ENCODE measurements at regions not wholly inside any gene's neighbourhood (a gene's known extent, or its start where the extent isn't known, plus 50 kb on each side); places are given as distances from the start of the nearest gene placed in this dataset.
A peak's percentile ranks its signal among the peaks of the same experiment; 100 is the strongest.

- no peak for DNase-seq (ENCODE audit: low spot score)
- H4K20me1 ChIP-seq (ENCODE audit: insufficient read depth, poor library complexity, severe bottlenecking), result no peaks in the 10 kb centered on the region
These were observed 212.6 kb downstream of the BARHL2 start for GRCh38 chr1:90504509-90504908.

DNA sequence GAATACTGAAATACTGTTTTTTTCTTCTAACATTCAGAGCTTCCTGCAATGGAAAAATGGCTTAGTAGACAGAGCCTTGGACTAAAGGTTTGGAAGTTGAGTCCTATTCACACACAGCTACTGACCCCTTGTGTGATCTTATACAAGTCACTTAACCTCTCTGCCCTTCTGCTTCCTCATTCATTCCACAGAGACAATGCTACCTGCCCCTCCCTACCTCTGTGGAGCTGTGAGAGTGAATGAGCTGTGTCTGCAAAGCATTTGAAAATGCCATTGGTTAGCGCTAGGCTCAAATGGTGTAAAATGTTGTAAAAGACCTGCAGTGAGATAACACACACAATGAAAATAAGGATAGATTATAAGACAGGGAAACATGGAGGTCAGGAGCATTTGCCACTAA, 214.4 kb downstream of the BARHL2 start:
- WGBS (ENCODE audit: low lambda C conversion rate, missing lambda C conversion rate), result 27% methylated on average over 1 of the region's 1 CpG
- no peaks in the 10 kb centered on the region for H4K20me1 ChIP-seq (ENCODE audit: insufficient read depth, poor library complexity, severe bottlenecking)
- peak; percentile 17 for DNase-seq (ENCODE audit: low spot score)
- H3K9me2 ChIP-seq (replicated peaks; ENCODE audit: insufficient read depth), result no peaks in the 10 kb centered on the region
- no peak overlapping the region for H2AFZ ChIP-seq
- H3K4me1 ChIP-seq (ENCODE audit: insufficient read depth), result no peaks in the 10 kb centered on the region
- no peaks in the 10 kb centered on the region for H3K27me3 ChIP-seq
- no peak overlapping the region for H3K27ac ChIP-seq
- no peaks in the 10 kb centered on the region for H3K36me3 ChIP-seq (replicated peaks; ENCODE audit: insufficient read depth, low read depth)
- no peaks in the 10 kb centered on the region for H3K9me3 ChIP-seq (ENCODE audit: low read depth)
- no peak overlapping the region for H3K4me3 ChIP-seq
- no peaks in the 10 kb centered on the region for H3K79me2 ChIP-seq
- H3K4me2 ChIP-seq, result no peak overlapping the region
- TF ChIP-seq EZH2phosphoT487 (IDR thresholded peaks at IDR 0.05; ENCODE audit: low read depth, severe bottlenecking, unreplicated experiment) (no peak), EZH2 (IDR thresholded peaks at IDR 0.05; ENCODE audit: borderline replicate concordance) (no peak), CTCF (IDR thresholded peaks at IDR 0.05; ENCODE audit: poor library complexity) (no peak)

More at GRCh38 chr1:90504509-90504908, 212.6 kb downstream of the BARHL2 start:
- no peak overlapping the region for H2AFZ ChIP-seq
- H3K27ac ChIP-seq, result no peak overlapping the region
- no peaks in the 10 kb centered on the region for H3K27me3 ChIP-seq
- no peak overlapping the region for H3K4me3 ChIP-seq
- no peaks in the 10 kb centered on the region for H3K9me3 ChIP-seq (ENCODE audit: low read depth)
- no peak overlapping the region for H3K4me2 ChIP-seq
- 42% methylated on average over 1 of the region's 1 CpG for WGBS (ENCODE audit: low lambda C conversion rate, missing lambda C conversion rate)
- H3K36me3 ChIP-seq (replicated peaks; ENCODE audit: insufficient read depth, low read depth), result no peaks in the 10 kb centered on the region
- TF ChIP-seq EZH2phosphoT487 (IDR thresholded peaks at IDR 0.05; ENCODE audit: low read depth, severe bottlenecking, unreplicated experiment), result no peak
- TF ChIP-seq CTCF (IDR thresholded peaks at IDR 0.05; ENCODE audit: poor library complexity), result no peak
- TF ChIP-seq EZH2 (IDR thresholded peaks at IDR 0.05; ENCODE audit: borderline replicate concordance), result no peak
- H3K4me1 ChIP-seq (ENCODE audit: insufficient read depth), result peaks cover 7% of the 10 kb centered on the region
- H3K79me2 ChIP-seq, result no peaks in the 10 kb centered on the region
- H3K9me2 ChIP-seq (replicated peaks; ENCODE audit: insufficient read depth), result no peaks in the 10 kb centered on the region

GRCh38 chr1:90502194-90502593, 214.9 kb downstream of the BARHL2 start:
- H3K4me1 ChIP-seq (ENCODE audit: insufficient read depth), result no peaks in the 10 kb centered on the region
- no peak for TF ChIP-seq EZH2 (IDR thresholded peaks at IDR 0.05; ENCODE audit: borderline replicate concordance)
- TF ChIP-seq CTCF (IDR thresholded peaks at IDR 0.05; ENCODE audit: poor library complexity), result no peak
- TF ChIP-seq EZH2phosphoT487 (IDR thresholded peaks at IDR 0.05; ENCODE audit: low read depth, severe bottlenecking, unreplicated experiment), result no peak
- WGBS (ENCODE audit: low lambda C conversion rate, missing lambda C conversion rate), result 55% methylated on average over 7 of the region's 7 CpGs

GRCh38 chr1:90501281-90501680, 215.8 kb downstream of the BARHL2 start:
- H3K9me2 ChIP-seq (replicated peaks; ENCODE audit: insufficient read depth), result no peaks in the 10 kb centered on the region
- WGBS (ENCODE audit: low lambda C conversion rate, missing lambda C conversion rate), result 44% methylated on average over 3 of the region's 3 CpGs
- no peaks in the 10 kb centered on the region for H3K4me1 ChIP-seq (ENCODE audit: insufficient read depth)
- no peak overlapping the region for H3K27ac ChIP-seq
- H3K4me3 ChIP-seq, result no peak overlapping the region
- H3K79me2 ChIP-seq, result no peaks in the 10 kb centered on the region
- no peaks in the 10 kb centered on the region for H3K27me3 ChIP-seq
- TF ChIP-seq EZH2 (IDR thresholded peaks at IDR 0.05; ENCODE audit: borderline replicate concordance) (no peak), EZH2phosphoT487 (IDR thresholded peaks at IDR 0.05; ENCODE audit: low read depth, severe bottlenecking, unreplicated experiment) (no peak), CTCF (IDR thresholded peaks at IDR 0.05; ENCODE audit: poor library complexity) (no peak)
- no peak overlapping the region for H3K4me2 ChIP-seq
- H3K9me3 ChIP-seq (ENCODE audit: low read depth), result no peaks in the 10 kb centered on the region
- DNase-seq (ENCODE audit: low spot score), result no peak
- H3K36me3 ChIP-seq (replicated peaks; ENCODE audit: insufficient read depth, low read depth), result no peaks in the 10 kb centered on the region
- H4K20me1 ChIP-seq (ENCODE audit: insufficient read depth, poor library complexity, severe bottlenecking), result no peaks in the 10 kb centered on the region
- no peak overlapping the region for H2AFZ ChIP-seq

More at GRCh38 chr1:90502194-90502593, 214.9 kb downstream of the BARHL2 start:
- Histone ChIP-seq H3K9me3 (ENCODE audit: low read depth) (no peaks in the 10 kb centered on the region), H4K20me1 (ENCODE audit: insufficient read depth, poor library complexity, severe bottlenecking) (no peaks in the 10 kb centered on the region), H3K36me3 (replicated peaks; ENCODE audit: insufficient read depth, low read depth) (no peaks in the 10 kb centered on the region), H2AFZ (no peak overlapping the region), H3K79me2 (no peaks in the 10 kb centered on the region), H3K4me3 (no peak overlapping the region), H3K9me2 (replicated peaks; ENCODE audit: insufficient read depth) (no peaks in the 10 kb centered on the region), H3K27ac (no peak overlapping the region), H3K4me2 (no peak overlapping the region), H3K27me3 (no peaks in the 10 kb centered on the region)
- no peak for DNase-seq (ENCODE audit: low spot score)
